ENCODE measurements at regions not wholly inside any gene's neighbourhood (a gene's known extent, or its start where the extent isn't known, plus 50 kb on each side); places are given as distances from the start of the nearest gene placed in this dataset.

DNA sequence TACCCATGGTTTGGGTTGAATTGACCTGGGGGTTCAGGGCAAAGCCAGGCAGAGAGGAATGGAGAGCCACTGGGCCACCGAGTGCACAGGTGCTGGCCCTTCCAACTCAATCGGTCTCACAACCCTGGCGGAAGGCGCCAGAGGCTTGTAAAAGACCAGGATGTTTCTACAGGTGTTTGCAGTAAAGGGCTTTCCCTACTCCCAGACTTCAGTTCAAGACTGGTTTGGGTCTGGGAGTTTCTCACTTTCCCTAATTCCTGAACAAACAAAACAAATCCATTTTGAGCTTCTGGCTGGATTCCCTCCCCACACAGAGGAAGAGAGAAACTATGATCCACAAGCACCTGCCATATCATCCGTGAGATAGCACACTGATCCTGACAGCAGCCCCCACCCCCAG is 125.2 kb upstream of the KLF4 start:
- Mint-ChIP-seq H3K36me3 (ENCODE audit: low read depth) (no peaks in the 10 kb centered on the region), H3K27me3 (peaks cover 3% of the 10 kb centered on the region), H3K27ac (no peak overlapping the region), H3K9me3 (no peaks in the 10 kb centered on the region), H3K4me3 (no peak overlapping the region), H3K4me1 (ENCODE audit: low read depth) (no peaks in the 10 kb centered on the region)

DNA sequence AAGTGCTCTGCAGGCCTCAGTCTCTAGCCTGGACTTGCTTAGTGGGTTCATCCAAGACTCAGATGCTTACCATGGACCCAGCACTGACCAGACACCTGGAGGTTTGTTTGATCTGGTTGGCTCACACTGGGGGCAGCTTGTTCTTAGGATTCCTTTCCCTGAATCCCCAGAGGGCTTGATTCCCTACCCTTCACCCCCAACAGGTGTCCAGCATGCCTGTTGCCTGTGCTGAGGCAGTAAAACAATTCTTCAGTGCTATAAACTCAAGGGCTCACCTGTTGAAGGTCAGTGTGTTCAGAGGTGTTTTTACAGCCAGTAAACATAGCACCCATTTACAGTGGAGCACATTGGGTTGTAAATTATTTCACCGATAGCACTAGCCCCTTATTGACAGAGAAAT is 123.8 kb upstream of the KLF4 start:
- H3K27ac Mint-ChIP-seq = no peak overlapping the region

DNA sequence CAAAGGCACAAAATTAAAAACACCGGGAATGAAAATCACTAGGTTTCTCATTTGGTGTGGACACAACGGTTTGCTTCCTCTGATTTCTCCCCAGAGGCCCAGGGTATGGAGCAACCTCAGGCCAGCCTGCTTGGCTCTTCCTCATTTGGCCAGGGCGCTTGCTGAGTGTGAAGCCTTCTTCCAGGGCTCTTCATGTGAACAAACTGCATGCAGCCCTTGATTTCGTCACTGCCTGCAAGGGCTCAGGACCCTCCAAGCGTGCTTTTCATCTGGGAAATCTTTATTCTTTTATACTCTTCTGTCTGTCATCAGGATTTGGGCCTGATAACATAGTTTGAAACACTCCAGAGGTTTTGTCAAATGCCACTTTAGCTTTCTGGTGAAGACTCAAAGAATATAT is 122.6 kb upstream of the KLF4 start:
- Mint-ChIP-seq H3K4me1 (ENCODE audit: low read depth) (no peaks in the 10 kb centered on the region), H3K27ac (no peak overlapping the region), H3K4me3 (no peak overlapping the region), H3K9me3 (no peaks in the 10 kb centered on the region), H3K36me3 (ENCODE audit: low read depth) (no peaks in the 10 kb centered on the region), H3K27me3 (peaks cover 3% of the 10 kb centered on the region)

More for the DNA sequence above, 123.8 kb upstream of the KLF4 start:
- Mint-ChIP-seq H3K4me1 (ENCODE audit: low read depth) (no peaks in the 10 kb centered on the region), H3K27me3 (peaks cover 3% of the 10 kb centered on the region), H3K36me3 (ENCODE audit: low read depth) (no peaks in the 10 kb centered on the region), H3K9me3 (no peaks in the 10 kb centered on the region), H3K4me3 (no peak overlapping the region)

DNA sequence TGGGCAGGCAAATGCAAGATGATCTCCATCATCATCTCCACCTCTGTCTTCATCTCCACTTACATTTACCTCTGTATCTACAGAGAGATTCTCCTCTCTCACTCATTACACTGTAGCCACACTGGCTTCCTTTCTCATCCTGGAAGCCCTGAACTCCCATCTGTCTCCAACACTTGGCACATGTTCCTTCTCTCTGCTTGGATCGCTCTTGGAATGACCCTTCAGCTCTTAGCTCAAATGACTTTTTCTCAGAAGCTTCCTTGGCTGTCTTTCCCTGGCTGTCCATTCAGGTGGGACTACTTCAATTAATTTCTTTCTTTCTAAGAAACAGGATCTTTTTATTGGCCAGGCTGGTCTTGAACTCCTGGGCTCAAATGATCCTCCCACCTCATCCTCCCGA is 120.0 kb upstream of the KLF4 start:
- peaks cover 3% of the 10 kb centered on the region for H3K27me3 Mint-ChIP-seq
- no peak overlapping the region for H3K27ac Mint-ChIP-seq
- no peaks in the 10 kb centered on the region for H3K36me3 Mint-ChIP-seq (ENCODE audit: low read depth)
- H3K4me3 Mint-ChIP-seq = no peak overlapping the region
- no peaks in the 10 kb centered on the region for H3K9me3 Mint-ChIP-seq
- H3K4me1 Mint-ChIP-seq (ENCODE audit: low read depth) = no peaks in the 10 kb centered on the region

DNA sequence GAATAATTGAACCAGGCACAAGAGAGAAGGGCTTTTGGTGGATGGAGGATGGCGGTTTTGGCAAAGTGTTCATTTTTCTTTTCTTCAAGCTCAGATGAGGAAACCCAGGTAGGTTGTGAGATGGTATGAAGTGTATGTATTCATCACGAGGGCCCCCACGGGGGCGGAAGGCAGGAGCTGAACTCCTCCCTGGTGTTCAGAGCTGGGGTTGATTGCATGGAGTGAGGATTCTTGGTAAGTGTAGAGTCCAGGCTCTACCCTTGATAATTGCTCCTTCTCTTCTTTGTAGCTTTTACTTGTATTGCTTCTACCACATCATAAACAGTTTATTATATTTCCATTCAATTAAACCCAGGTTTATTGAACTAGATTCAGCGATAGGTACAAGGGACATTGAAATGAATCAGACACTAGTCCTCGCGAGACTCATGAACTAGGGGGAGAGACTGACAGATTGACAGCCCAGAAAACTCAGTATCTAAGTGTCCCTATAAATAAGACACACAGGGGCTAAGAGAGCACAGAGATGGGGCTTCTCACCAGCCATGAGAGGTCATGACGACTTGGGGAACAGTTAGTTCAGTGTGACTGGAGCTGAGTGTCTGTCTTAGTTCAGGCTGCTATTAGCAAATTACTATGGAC is 116.7 kb upstream of the KLF4 start:
- Mint-ChIP-seq H3K4me1 (ENCODE audit: low read depth) (no peaks in the 10 kb centered on the region), H3K9me3 (no peaks in the 10 kb centered on the region), H3K36me3 (ENCODE audit: low read depth) (no peaks in the 10 kb centered on the region), H3K27ac (no peak overlapping the region), H3K4me3 (no peak overlapping the region), H3K27me3 (peaks cover 2% of the 10 kb centered on the region)

DNA sequence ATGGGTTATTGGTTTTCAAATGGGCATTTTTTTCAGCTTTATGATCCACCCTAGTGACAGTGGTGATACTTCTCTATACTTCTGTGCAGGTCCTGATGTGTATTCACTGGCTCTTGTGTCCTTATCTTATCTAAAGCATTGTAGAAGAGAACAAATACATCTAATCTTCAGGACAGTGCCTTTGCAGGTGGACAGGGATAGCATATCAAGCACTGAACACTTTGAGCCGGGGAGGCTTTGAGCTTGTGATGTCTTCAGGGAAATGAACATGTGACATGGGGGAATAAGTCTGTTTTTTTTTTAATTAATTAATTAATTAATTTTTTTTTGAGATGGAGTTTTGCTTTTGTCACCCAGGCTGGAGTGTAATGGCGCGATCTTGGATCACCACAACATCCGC is 115.5 kb upstream of the KLF4 start:
- Mint-ChIP-seq H3K4me1 (ENCODE audit: low read depth) (no peaks in the 10 kb centered on the region), H3K36me3 (ENCODE audit: low read depth) (no peaks in the 10 kb centered on the region), H3K27ac (no peak overlapping the region), H3K9me3 (no peaks in the 10 kb centered on the region), H3K4me3 (no peak overlapping the region), H3K27me3 (no peaks in the 10 kb centered on the region)

DNA sequence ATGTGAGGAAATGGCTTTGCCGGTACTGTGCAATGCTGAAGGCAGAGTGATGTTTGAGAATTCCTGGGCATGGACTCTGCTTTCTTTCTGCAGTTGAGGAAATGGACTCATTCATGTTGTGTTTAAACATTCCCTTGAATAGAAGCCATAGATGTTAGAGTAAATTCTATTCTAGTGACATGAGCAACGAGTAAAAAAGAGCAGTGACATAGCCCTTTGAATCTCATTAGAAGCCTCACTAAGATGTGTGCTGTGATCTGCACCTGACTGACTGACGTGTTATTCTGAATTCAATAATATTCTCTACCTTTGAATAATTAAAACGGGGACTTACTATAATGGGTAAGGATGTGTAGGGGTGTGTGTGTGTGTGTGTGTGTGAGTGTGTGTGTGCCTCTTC is 113.7 kb upstream of the KLF4 start:
- Mint-ChIP-seq H3K4me3 (no peak overlapping the region), H3K4me1 (ENCODE audit: low read depth) (no peaks in the 10 kb centered on the region), H3K27ac (no peak overlapping the region), H3K27me3 (no peaks in the 10 kb centered on the region), H3K36me3 (ENCODE audit: low read depth) (no peaks in the 10 kb centered on the region), H3K9me3 (no peaks in the 10 kb centered on the region)

DNA sequence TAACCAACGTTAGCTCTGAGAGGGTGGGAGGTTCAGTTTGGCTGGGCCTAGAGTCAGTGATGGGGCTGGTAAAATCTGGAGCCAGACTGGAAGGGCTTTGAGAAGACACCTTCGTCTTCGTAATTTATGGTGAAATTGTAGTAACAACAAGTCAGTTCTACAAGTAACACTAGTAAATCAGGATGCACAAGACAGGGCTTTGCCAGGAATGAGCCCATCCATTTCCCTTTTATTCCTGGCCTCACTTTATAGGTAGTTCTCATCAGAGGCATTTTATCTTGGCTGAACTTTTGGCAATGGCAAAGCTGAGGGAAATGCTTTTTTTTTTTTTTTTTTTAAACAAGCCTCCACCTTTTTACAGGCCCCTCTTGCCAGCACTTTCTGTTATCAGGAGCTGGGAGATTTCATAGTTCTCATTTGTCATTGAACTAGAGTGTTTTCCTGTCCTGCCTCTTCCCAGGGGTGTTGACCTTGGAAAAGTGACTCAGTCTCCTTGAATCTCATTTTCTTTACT is 110.5 kb upstream of the KLF4 start:
- Mint-ChIP-seq H3K27ac (no peak overlapping the region), H3K27me3 (no peaks in the 10 kb centered on the region), H3K4me1 (ENCODE audit: low read depth) (no peaks in the 10 kb centered on the region), H3K36me3 (ENCODE audit: low read depth) (no peaks in the 10 kb centered on the region), H3K9me3 (no peaks in the 10 kb centered on the region), H3K4me3 (no peak overlapping the region)

DNA sequence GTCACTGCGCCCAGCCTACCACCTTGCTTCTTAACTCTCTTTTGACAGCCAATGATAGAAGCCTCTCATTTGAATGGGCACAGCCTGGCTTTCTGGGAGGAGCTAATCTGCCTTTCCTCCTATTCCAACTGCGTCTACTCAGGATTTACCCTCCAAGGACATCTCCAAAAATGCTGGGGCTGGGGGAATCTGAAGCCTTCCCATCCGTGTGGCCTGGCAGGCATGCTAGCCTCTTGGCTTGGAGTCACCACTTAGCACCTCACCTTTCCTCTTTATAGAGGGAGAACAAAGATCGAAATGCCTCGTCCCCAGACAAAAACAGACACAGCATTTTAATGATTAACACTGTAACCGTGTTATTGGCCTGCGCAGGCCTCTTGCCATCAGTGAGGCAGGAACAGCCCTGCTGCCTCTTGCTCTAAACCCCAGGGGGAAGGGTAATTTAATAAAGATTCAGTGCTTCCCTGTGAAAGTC is 108.2 kb upstream of the KLF4 start:
- Mint-ChIP-seq H3K9me3 (no peaks in the 10 kb centered on the region), H3K27me3 (no peaks in the 10 kb centered on the region), H3K36me3 (ENCODE audit: low read depth) (no peaks in the 10 kb centered on the region), H3K4me3 (no peak overlapping the region), H3K4me1 (ENCODE audit: low read depth) (no peaks in the 10 kb centered on the region), H3K27ac (no peak overlapping the region)

DNA sequence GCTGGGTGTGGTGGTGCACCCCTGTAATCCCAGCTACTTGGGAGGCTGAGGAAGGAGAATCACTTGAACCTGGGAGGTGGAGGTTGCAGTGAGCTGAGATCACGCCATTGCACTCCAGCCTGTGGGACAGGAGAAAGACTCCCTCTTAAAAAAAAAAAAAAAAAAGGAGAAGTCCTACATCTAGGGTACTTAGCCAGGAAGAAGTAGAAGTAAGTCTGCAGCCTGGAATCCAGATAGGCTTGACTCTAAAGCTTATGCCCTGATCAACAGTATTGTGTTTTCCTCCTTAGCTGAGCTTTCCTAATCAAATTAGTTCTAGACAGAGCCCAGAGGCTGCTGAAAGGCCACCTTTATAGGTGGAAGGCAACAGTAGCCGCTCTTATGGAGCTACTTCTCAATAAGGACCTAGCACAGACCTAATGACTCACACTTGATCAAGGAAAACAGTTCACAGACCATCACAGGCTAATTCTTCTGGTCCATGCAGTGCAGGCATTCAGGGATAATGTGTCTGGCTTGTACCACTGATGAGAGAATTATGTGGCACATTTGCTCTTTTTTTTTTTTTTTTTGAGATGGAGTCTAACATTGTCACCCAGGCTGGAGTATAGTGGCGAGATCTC is 105.5 kb upstream of the KLF4 start:
- Mint-ChIP-seq H3K4me1 (ENCODE audit: low read depth) (no peaks in the 10 kb centered on the region), H3K4me3 (no peak overlapping the region), H3K27ac (no peak overlapping the region), H3K9me3 (no peaks in the 10 kb centered on the region), H3K36me3 (ENCODE audit: low read depth) (no peaks in the 10 kb centered on the region), H3K27me3 (no peaks in the 10 kb centered on the region)

DNA sequence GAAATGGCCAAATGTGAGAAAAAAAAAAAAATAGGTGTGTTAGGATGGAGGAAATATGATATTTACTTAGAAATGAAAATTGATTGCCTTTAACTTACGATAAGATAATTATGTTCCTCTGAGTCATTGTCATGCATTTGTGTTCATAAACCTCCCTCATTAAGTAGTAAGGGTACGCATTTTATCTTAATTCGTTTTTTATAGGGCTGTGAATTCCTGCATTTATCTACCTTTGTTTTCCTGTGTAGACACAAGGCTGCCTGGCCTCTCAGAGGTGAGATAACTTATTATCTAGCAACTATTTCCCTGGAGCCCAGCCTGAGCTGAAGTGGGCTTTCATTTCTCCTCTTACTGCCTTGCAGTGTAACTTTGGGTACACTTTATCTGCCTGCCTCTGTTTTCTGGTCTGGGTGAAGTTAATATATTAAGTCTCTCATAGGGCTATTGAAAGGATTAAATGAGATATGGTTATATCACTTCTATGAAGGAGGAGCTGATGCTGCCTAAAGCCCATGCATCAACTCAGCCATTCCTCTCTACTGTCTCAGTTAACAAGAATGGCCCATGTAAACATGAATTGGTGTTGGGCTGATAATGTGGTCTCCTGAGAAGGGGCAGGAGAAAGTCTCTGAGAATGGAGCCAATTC is 103.8 kb upstream of the KLF4 start:
- H3K9me3 Mint-ChIP-seq = no peaks in the 10 kb centered on the region
- no peaks in the 10 kb centered on the region for H3K36me3 Mint-ChIP-seq (ENCODE audit: low read depth)
- no peak overlapping the region for H3K4me3 Mint-ChIP-seq
- no peaks in the 10 kb centered on the region for H3K27me3 Mint-ChIP-seq
- H3K4me1 Mint-ChIP-seq (ENCODE audit: low read depth) = no peaks in the 10 kb centered on the region
- no peak overlapping the region for H3K27ac Mint-ChIP-seq

DNA sequence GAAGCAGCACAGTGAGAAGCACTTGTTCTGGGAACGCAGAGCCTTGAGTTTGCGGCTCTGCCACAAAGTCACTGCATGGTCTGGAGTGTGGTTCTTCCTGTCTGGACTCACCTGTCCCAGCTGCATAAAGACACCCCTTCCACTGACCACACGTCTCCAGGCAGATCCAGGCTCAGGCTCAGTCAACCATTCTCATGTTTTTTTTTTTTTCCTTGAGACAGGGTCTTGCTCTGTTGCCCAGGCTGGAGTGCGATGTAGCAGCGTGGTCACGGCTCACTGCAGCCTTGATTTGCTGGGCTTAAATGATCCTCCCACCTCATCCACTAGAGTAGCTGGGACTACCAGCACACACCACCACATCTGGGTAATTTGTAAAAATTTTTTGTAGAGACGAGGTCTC is 102.9 kb upstream of the KLF4 start:
- no peaks in the 10 kb centered on the region for H3K36me3 Mint-ChIP-seq (ENCODE audit: low read depth)

DNA sequence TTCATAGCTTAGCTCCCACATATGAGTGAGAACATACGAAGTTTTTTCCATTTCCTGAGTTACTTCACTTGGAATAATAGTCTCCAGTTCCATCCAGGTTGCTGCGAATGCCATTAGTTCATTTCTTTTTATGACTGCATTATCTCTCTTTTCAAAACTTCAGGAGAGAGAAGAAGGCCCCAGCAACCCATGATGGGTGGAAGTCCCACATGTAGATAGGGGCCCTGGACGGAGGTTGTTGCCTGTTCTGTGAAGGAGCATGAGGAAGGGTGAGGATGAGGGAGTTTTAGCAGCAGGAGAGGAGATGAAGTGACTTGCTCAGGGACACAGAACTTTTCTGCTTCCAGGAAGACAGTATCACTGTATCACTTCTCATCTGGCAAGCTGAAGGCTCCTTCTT is 102.2 kb upstream of the KLF4 start:
- Mint-ChIP-seq H3K36me3 (ENCODE audit: low read depth) (no peaks in the 10 kb centered on the region), H3K4me3 (no peak overlapping the region), H3K9me3 (no peaks in the 10 kb centered on the region), H3K27ac (no peak overlapping the region), H3K4me1 (ENCODE audit: low read depth) (no peaks in the 10 kb centered on the region), H3K27me3 (no peaks in the 10 kb centered on the region)

More for the DNA sequence above, 102.9 kb upstream of the KLF4 start:
- H3K27ac Mint-ChIP-seq = no peak overlapping the region
- no peaks in the 10 kb centered on the region for H3K4me1 Mint-ChIP-seq (ENCODE audit: low read depth)
- H3K4me3 Mint-ChIP-seq = no peak overlapping the region
- no peaks in the 10 kb centered on the region for H3K9me3 Mint-ChIP-seq
- no peaks in the 10 kb centered on the region for H3K27me3 Mint-ChIP-seq

DNA sequence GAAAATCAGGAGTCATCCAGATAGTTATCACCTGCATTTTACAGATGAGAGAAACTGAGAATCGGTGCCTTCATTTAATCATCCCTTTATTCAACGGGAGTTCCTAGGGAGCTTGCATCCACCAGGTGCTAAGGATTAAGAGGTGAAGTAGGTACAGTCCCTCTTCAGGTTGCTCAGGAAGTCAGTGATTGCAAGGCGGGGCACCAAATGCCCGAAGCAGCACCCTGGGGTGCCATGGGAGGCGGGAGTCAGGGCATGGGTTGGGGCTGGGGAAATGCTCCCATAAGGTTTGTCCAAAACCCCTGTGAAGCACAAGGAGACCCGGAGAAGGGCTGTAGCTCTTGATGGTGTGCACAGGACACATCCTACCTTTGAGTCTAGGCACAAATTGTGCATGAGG is 98.8 kb upstream of the KLF4 start:
- no peaks in the 10 kb centered on the region for H3K27me3 Mint-ChIP-seq
- H3K36me3 Mint-ChIP-seq (ENCODE audit: low read depth) = no peaks in the 10 kb centered on the region
- H3K4me3 Mint-ChIP-seq = no peak overlapping the region
- no peak overlapping the region for H3K27ac Mint-ChIP-seq
- H3K4me1 Mint-ChIP-seq (ENCODE audit: low read depth) = no peaks in the 10 kb centered on the region
- H3K9me3 Mint-ChIP-seq = no peaks in the 10 kb centered on the region

DNA sequence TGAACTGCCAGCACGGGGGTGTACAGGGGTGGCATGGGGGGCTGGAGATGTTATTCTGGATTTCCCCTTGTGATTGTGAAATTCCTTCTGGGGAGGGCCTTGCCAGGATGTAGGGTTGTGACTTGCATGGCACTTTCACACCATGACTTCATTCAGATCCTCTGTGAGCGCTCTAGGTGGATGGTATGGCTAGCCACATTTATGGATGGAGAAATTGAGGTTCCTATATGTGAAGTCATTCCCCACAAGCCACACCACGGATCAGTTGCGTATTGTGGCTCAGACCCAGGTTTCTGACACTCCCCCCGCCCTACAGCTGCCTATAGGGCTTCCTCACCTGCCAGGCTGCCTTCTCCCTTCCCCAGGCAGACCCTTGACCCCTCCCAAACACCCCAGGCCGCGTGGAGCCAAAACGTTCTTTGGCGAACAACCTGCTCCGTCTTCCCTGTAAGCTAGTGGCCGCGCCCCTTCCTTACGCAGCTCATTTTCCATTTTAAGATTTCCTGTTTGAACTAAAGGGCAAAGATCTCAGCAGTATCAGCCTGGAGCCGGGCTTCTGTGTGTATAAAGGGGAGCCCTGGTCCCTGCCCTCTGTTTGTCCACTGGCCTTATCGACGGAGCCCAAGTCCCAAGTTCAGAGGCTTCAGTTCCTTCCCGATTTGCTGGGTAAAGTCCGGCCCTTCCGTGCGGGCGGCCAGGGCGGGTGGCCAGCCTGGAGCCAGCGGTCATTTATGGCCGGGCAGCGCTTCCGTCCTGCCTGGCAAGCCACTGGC is 97.8 kb upstream of the KLF4 start:
- H3K36me3 Mint-ChIP-seq (ENCODE audit: low read depth) = no peaks in the 10 kb centered on the region
- no peaks in the 10 kb centered on the region for H3K27me3 Mint-ChIP-seq
- H3K4me1 Mint-ChIP-seq (ENCODE audit: low read depth) = no peaks in the 10 kb centered on the region
- H3K27ac Mint-ChIP-seq = no peak overlapping the region
- no peaks in the 10 kb centered on the region for H3K9me3 Mint-ChIP-seq
- H3K4me3 Mint-ChIP-seq = no peak overlapping the region

All from stimulated activated naive CD8-positive, alpha-beta T cell treated with anti-CD3 and anti-CD28 coated beads, Interleukin-15, Interleukin-2, amounts not matched to agents 100 ng/mL and 50 ng/mL, for 24 hours (primary cell).